ENCODE measurements at regions not wholly inside any gene's neighbourhood (a gene's known extent, or its start where the extent isn't known, plus 50 kb on each side); places are given as distances from the start of the nearest gene placed in this dataset.

DNA sequence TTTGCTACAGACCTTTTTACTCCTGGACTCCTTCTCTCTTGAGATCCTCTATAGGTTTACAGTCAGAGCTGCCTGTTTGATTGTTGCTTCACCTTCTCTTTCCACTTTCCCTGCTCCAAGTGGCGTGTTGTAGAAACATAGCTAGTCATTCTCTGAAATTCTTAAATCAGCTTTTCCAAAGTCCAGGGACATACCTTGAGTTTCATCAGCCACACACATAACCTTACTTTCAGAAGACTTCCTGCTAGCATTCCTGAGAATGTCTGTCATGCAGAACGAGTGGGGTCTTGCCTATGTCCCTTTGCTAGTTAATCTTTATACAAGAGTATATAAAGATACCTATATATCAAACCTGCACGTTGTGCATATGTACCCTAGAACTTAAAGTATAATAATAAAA is 230.3 kb upstream of the ZNF462 start:
- Histone ChIP-seq H3K4me1 (ENCODE audit: low read length) (peaks cover 12% of the 10 kb centered on the region), H3K36me3 (replicated peaks; ENCODE audit: insufficient read depth, low read length) (no peaks in the 10 kb centered on the region), H3K9me3 (replicated peaks; ENCODE audit: insufficient read depth, low read length) (no peaks in the 10 kb centered on the region)

DNA sequence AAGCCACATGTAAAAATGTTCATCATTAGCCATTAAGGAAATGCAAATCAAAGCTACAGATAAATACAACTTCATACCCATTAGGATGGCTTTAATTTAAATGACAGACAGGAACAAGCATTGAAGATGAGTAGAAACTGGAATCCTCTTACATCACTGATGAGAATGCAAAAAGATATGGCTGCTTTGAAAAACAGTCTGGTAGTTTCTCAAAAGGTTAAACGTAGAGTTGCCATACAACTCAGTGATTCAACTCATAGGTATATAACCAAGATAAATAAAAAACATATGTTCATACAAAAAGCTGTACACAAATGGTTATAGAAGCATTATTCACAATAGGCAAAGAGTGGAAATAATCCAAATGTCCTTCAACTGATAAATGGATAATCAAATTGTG is 228.8 kb upstream of the ZNF462 start:
- no peaks in the 10 kb centered on the region for H3K9me3 ChIP-seq (replicated peaks; ENCODE audit: insufficient read depth, low read length)
- peaks cover 12% of the 10 kb centered on the region for H3K4me1 ChIP-seq (ENCODE audit: low read length)
- H3K4me2 ChIP-seq (ENCODE audit: low read depth, low read length): peak overlapping the region; percentile 23; the same call in 1 of the 2 replicates
- no peak overlapping the region for H3K27ac ChIP-seq (ENCODE audit: low read length)
- H3K79me2 ChIP-seq (ENCODE audit: low read length): no peaks in the 10 kb centered on the region
- no peaks in the 10 kb centered on the region for H3K9me2 ChIP-seq (replicated peaks; ENCODE audit: insufficient read depth, low read length)
- H4K20me1 ChIP-seq (ENCODE audit: insufficient read depth, low read length): no peaks in the 10 kb centered on the region
- no peak overlapping the region for H3K4me3 ChIP-seq (ENCODE audit: low read length)
- no peaks in the 10 kb centered on the region for H3K36me3 ChIP-seq (replicated peaks; ENCODE audit: insufficient read depth, low read length)
- H3K27me3 ChIP-seq (replicated peaks; ENCODE audit: insufficient read depth, low read length): no peaks in the 10 kb centered on the region
- no peak overlapping the region for H2AFZ ChIP-seq (ENCODE audit: low read length)
- DNase-seq: no peak
- H3F3A ChIP-seq (ENCODE audit: insufficient read depth, low read length): no peaks in the 10 kb centered on the region
- TF ChIP-seq, protein P1, sequence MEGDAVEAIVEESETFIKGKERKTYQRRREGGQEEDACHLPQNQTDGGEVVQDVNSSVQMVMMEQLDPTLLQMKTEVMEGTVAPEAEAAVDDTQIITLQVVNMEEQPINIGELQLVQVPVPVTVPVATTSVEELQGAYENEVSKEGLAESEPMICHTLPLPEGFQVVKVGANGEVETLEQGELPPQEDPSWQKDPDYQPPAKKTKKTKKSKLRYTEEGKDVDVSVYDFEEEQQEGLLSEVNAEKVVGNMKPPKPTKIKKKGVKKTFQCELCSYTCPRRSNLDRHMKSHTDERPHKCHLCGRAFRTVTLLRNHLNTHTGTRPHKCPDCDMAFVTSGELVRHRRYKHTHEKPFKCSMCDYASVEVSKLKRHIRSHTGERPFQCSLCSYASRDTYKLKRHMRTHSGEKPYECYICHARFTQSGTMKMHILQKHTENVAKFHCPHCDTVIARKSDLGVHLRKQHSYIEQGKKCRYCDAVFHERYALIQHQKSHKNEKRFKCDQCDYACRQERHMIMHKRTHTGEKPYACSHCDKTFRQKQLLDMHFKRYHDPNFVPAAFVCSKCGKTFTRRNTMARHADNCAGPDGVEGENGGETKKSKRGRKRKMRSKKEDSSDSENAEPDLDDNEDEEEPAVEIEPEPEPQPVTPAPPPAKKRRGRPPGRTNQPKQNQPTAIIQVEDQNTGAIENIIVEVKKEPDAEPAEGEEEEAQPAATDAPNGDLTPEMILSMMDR (IDR thresholded peaks at IDR 0.05; ENCODE audit: low read length): no peak
- TF ChIP-seq EZH2 (optimal IDR thresholded peaks at IDR 0.05; ENCODE audit: low read depth, low read length) (no peak), EZH2phosphoT487 (IDR thresholded peaks at IDR 0.05; ENCODE audit: low read length) (no peak)
- no peak overlapping the region for H3K9ac ChIP-seq (ENCODE audit: low read length)

More for the DNA sequence above, 230.3 kb upstream of the ZNF462 start:
- H3K4me3 ChIP-seq (ENCODE audit: low read length): no peak overlapping the region
- no peaks in the 10 kb centered on the region for H3K79me2 ChIP-seq (ENCODE audit: low read length)
- no peak overlapping the region for H3K27ac ChIP-seq (ENCODE audit: low read length)
- no peak overlapping the region for H2AFZ ChIP-seq (ENCODE audit: low read length)
- no peaks in the 10 kb centered on the region for H4K20me1 ChIP-seq (ENCODE audit: insufficient read depth, low read length)
- H3K9ac ChIP-seq (ENCODE audit: low read length): no peak overlapping the region
- no peak for DNase-seq
- no peaks in the 10 kb centered on the region for H3F3A ChIP-seq (ENCODE audit: insufficient read depth, low read length)
- no peaks in the 10 kb centered on the region for H3K9me2 ChIP-seq (replicated peaks; ENCODE audit: insufficient read depth, low read length)
- TF ChIP-seq EZH2phosphoT487 (IDR thresholded peaks at IDR 0.05; ENCODE audit: low read length): no peak
- TF ChIP-seq EZH2 (optimal IDR thresholded peaks at IDR 0.05; ENCODE audit: low read depth, low read length): no peak
- TF ChIP-seq, protein P1 (IDR thresholded peaks at IDR 0.05; ENCODE audit: low read length): no peak
- no peaks in the 10 kb centered on the region for H3K27me3 ChIP-seq (replicated peaks; ENCODE audit: insufficient read depth, low read length)
- no peak overlapping the region for H3K4me2 ChIP-seq (ENCODE audit: low read depth, low read length)

DNA sequence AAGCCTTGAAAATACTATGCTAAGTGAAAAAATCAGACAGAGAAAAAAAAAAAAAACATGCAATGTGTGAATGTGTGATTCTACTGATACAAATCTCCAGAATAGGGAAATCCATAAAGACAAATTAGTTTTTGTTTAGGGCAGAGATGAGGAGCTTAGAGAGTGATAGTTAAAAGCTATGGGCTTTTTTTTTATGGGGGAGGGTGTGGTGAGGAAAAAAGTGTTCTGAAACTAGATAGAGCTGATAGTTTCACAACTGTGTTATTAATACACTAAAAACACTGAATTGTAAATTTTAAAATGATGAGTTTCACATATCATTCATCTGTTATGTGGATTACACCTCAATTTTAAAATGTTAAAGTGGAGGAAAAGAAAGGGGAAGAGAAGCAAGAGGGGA is 228.3 kb upstream of the ZNF462 start:
- Histone ChIP-seq H2AFZ (ENCODE audit: low read length) (no peak overlapping the region), H3K9me3 (replicated peaks; ENCODE audit: insufficient read depth, low read length) (no peaks in the 10 kb centered on the region), H3K4me3 (ENCODE audit: low read length) (no peak overlapping the region), H3K27ac (ENCODE audit: low read length) (no peak overlapping the region), H3K27me3 (replicated peaks; ENCODE audit: insufficient read depth, low read length) (no peaks in the 10 kb centered on the region), H3F3A (ENCODE audit: insufficient read depth, low read length) (no peaks in the 10 kb centered on the region), H3K9me2 (replicated peaks; ENCODE audit: insufficient read depth, low read length) (no peaks in the 10 kb centered on the region), H3K9ac (ENCODE audit: low read length) (no peak overlapping the region), H3K4me1 (ENCODE audit: low read length) (peaks cover 12% of the 10 kb centered on the region), H3K4me2 (ENCODE audit: low read depth, low read length) (peak overlapping the region; percentile 23; the same call in 1 of the 2 replicates), H4K20me1 (ENCODE audit: insufficient read depth, low read length) (no peaks in the 10 kb centered on the region), H3K79me2 (ENCODE audit: low read length) (no peaks in the 10 kb centered on the region), H3K36me3 (replicated peaks; ENCODE audit: insufficient read depth, low read length) (no peaks in the 10 kb centered on the region)
- DNase-seq: peak; percentile 62
- TF ChIP-seq, protein P1 (IDR thresholded peaks at IDR 0.05; ENCODE audit: low read length): no peak
- TF ChIP-seq EZH2 (optimal IDR thresholded peaks at IDR 0.05; ENCODE audit: low read depth, low read length) (no peak), EZH2phosphoT487 (IDR thresholded peaks at IDR 0.05; ENCODE audit: low read length) (no peak)

All from MM.1S (cell line).